Ovary (tissue), 3 donors: ENCODE measurements at regions not wholly inside any gene's neighbourhood (a gene's known extent, or its start where the extent isn't known, plus 50 kb on each side); places are given as distances from the start of the nearest gene placed in this dataset.

Source experiments
- EP300 ChIP-seq: sonication (generic); formaldehyde crosslinking; IDR thresholded peaks from one replicate; pipeline ENCODE4 v1.6.1; 2017; ENCODE audit warnings: antibody characterized with exemption
- POLR2A ChIP-seq: fragments of 450-650 bp; IDR thresholded peaks from one replicate; pipeline ENCODE4 v1.6.1; 2017; ENCODE audit warnings: antibody characterized with exemption, mild to moderate bottlenecking, moderate library complexity
- TF ChIP-seq, protein P1 (sequence below), 3 donors: fragments of 450-650 bp in 2 of 3; fragments of 200-600 bp in 1 of 3; IDR thresholded peaks; one replicate each; pipeline versions ENCODE4 v1.5.1 to v1.8.0; 2016 to 2022; ENCODE audit warnings: antibody characterized with exemption in 3 of 3, mild to moderate bottlenecking in 1 of 3
- donor health status: DM: no; HTN: no; CAD: no.

DNA sequence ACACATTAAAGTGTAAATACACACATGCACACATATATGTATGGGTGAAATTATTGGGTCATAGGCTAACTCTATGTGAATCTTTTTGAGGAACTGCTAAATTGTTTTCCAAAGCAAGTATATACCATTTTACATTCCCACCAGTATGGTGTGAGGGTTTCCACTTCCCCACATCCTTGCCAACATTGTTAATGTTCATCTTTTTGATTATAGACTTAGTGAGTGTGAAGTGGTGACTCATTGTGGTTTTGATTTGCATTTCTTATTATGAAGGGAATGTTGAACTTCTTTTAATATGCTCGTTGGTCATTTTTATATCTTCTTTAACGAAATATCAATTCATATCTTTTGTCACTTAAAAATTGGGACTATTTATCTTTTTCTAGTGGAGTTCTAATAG, 181.8 kb upstream of the GCFC2 start:
- TF ChIP-seq, protein P1, sequence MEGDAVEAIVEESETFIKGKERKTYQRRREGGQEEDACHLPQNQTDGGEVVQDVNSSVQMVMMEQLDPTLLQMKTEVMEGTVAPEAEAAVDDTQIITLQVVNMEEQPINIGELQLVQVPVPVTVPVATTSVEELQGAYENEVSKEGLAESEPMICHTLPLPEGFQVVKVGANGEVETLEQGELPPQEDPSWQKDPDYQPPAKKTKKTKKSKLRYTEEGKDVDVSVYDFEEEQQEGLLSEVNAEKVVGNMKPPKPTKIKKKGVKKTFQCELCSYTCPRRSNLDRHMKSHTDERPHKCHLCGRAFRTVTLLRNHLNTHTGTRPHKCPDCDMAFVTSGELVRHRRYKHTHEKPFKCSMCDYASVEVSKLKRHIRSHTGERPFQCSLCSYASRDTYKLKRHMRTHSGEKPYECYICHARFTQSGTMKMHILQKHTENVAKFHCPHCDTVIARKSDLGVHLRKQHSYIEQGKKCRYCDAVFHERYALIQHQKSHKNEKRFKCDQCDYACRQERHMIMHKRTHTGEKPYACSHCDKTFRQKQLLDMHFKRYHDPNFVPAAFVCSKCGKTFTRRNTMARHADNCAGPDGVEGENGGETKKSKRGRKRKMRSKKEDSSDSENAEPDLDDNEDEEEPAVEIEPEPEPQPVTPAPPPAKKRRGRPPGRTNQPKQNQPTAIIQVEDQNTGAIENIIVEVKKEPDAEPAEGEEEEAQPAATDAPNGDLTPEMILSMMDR (IDR thresholded peaks at IDR 0.05), result no peak
- TF ChIP-seq POLR2A, result no peak
- TF ChIP-seq EP300, result no peak
